ENCODE measurements at regions not wholly inside any gene's neighbourhood (a gene's known extent, or its start where the extent isn't known, plus 50 kb on each side); places are given as distances from the start of the nearest gene placed in this dataset.
"Not testable (repeated sequence)": the region's sequence is repeated elsewhere in the genome, so short reads cannot be mapped to it uniquely, and the experiment has no call there.

- DNase-seq (no peak), ATAC-seq (no peak)
- Mint-ChIP-seq H3K27me3 (ENCODE audit: low read depth) (no peaks in the 10 kb centered on the region), H3K36me3 (ENCODE audit: low read depth) (no peaks in the 10 kb centered on the region), H3K27ac (no peak overlapping the region), H3K9me3 (ENCODE audit: insufficient read depth) (no peaks in the 10 kb centered on the region), H3K4me1 (ENCODE audit: low read depth) (no peaks in the 10 kb centered on the region), H3K4me3 (no peak overlapping the region)
- POLR2A ChIA-PET: no interaction called here
- CTCF ChIA-PET: no interaction called here
Measured at GRCh38 chr5:60023255-60023654, 129.7 kb upstream of the PDE4D start.

GRCh38 chr5:60020457-60020856 is 126.9 kb upstream of the PDE4D start:
- Mint-ChIP-seq H3K36me3 (ENCODE audit: low read depth) (no peaks in the 10 kb centered on the region), H3K27ac (no peak overlapping the region), H3K27me3 (ENCODE audit: low read depth) (no peaks in the 10 kb centered on the region), H3K4me3 (no peak overlapping the region), H3K4me1 (ENCODE audit: low read depth) (no peaks in the 10 kb centered on the region), H3K9me3 (ENCODE audit: insufficient read depth) (peaks cover 3% of the 10 kb centered on the region)
- no peak for ATAC-seq
- CTCF ChIA-PET: no interaction called here
- POLR2A ChIA-PET: no interaction called here
- DNase-seq: no peak

DNA sequence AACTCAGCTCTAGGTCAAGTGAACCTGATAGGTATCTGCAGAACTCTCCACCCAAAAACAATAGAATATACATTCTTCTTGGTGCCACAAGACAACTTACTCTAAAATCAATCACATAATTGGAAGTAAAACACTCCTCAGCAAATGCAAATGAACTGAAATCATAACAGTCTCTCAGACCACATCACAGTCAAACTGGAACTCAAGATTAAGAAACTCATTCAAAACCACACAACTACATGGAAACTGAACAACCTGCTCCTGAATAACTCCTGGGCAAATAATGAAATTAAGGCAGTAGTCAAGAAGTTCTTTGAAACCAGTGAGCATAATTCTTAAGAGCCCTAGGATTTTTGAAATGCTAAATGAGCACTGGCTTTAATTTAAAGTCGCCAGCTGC is 125.4 kb upstream of the PDE4D start:
- ATAC-seq; H3K36me3 Mint-ChIP-seq (ENCODE audit: low read depth); H3K27ac Mint-ChIP-seq; DNase-seq; CTCF ChIA-PET; H3K4me1 Mint-ChIP-seq (ENCODE audit: low read depth); H3K9me3 Mint-ChIP-seq (ENCODE audit: insufficient read depth); H3K27me3 Mint-ChIP-seq (ENCODE audit: low read depth); POLR2A ChIA-PET; H3K4me3 Mint-ChIP-seq: not testable (repeated sequence)

DNA sequence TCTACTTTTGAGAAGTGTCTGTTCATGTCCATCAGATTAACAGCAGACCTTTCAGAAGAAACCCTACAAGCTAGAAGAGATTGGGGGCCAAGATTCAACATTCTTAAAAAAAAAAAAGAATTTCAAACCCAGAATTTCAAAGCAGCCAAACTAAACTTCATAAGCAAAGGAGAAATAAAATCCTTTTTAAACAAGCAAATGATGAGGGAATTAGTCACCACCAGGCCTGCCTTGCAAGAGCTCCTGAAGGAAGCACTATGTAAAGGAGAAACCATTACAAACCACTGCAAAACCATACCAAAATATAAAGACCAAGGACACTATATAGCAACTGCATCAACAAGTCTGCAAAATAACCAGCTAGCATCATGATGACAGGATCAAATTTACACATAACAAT is 124.6 kb upstream of the PDE4D start:
- no peaks in the 10 kb centered on the region for H3K27me3 Mint-ChIP-seq (ENCODE audit: low read depth)
- peaks cover 6% of the 10 kb centered on the region for H3K9me3 Mint-ChIP-seq (ENCODE audit: insufficient read depth)
- DNase-seq: no peak
- ChIA-PET CTCF (no interaction called here), POLR2A (no interaction called here)
- H3K4me1 Mint-ChIP-seq (ENCODE audit: low read depth): no peaks in the 10 kb centered on the region
- H3K4me3 Mint-ChIP-seq: no peak overlapping the region
- no peak overlapping the region for H3K27ac Mint-ChIP-seq
- no peak for ATAC-seq
- H3K36me3 Mint-ChIP-seq (ENCODE audit: low read depth): no peaks in the 10 kb centered on the region

- Mint-ChIP-seq H3K27ac (no peak overlapping the region), H3K4me3 (no peak overlapping the region), H3K4me1 (ENCODE audit: low read depth) (no peaks in the 10 kb centered on the region), H3K27me3 (ENCODE audit: low read depth) (no peaks in the 10 kb centered on the region), H3K9me3 (ENCODE audit: insufficient read depth) (peaks cover 6% of the 10 kb centered on the region), H3K36me3 (ENCODE audit: low read depth) (no peaks in the 10 kb centered on the region)
- POLR2A ChIA-PET: interaction anchor here (0.6 kb wide), 1 partner anchor 1599 kb away, joined by 3 read pairs; no protein-coding TSS in a partner anchor
- DNase-seq: no peak
- no peak for ATAC-seq
- CTCF ChIA-PET: no interaction called here
Measured at GRCh38 chr5:60014331-60014730, 120.8 kb upstream of the PDE4D start.

DNA sequence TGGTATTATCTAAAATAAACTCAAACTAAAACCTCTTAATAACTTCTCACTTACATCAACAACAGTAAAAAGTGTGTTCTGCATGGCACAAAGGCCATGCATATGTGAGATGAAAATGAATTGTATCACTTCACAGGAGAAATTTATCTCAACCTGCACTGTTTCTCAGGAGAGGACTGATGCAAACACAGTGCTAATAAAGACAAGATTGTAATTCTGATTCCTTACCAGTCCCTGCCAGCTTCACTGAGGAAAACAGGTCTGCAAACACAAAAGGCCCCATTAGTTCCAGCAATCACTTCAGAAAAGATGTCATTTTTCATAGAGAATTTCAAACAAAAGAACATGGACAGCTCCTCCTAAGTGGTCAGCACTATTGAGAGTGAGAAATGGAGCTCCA is 117.3 kb upstream of the PDE4D start:
- no peaks in the 10 kb centered on the region for H3K36me3 Mint-ChIP-seq (ENCODE audit: low read depth)
- H3K27me3 Mint-ChIP-seq (ENCODE audit: low read depth): no peaks in the 10 kb centered on the region
- no peak for ATAC-seq
- ChIA-PET CTCF (no interaction called here), POLR2A (no interaction called here)
- no peaks in the 10 kb centered on the region for H3K4me1 Mint-ChIP-seq (ENCODE audit: low read depth)
- H3K27ac Mint-ChIP-seq: no peak overlapping the region
- no peak overlapping the region for H3K4me3 Mint-ChIP-seq
- H3K9me3 Mint-ChIP-seq (ENCODE audit: insufficient read depth): peaks cover 4% of the 10 kb centered on the region
- DNase-seq: no peak

GRCh38 chr5:60010328-60010727 is 116.8 kb upstream of the PDE4D start:
- no peak for DNase-seq
- Mint-ChIP-seq H3K27ac (no peak overlapping the region), H3K27me3 (ENCODE audit: low read depth) (no peaks in the 10 kb centered on the region), H3K4me3 (no peak overlapping the region), H3K36me3 (ENCODE audit: low read depth) (no peaks in the 10 kb centered on the region), H3K9me3 (ENCODE audit: insufficient read depth) (peaks cover 2% of the 10 kb centered on the region), H3K4me1 (ENCODE audit: low read depth) (no peaks in the 10 kb centered on the region)
- ChIA-PET POLR2A (no interaction called here), CTCF (no interaction called here)
- no peak for ATAC-seq

DNA sequence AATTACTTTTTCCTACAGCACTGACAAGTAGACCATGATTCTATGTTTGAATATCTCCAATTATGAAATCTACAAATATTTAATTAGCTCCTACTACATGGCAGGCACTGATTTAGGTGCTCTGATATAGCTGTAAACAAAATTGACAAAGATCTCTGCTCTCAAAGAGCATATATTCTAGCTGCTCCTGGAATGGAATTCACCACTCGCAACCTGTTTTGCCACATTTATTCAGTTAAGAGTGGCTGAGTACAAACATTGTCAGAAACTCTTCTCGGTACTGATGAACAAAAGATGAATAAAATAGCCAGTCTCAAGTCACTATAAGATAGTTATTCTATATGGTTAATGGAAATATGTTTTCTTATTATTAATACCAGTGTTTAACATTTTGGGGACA is 114.2 kb upstream of the PDE4D start:
- ChIA-PET CTCF (no interaction called here), POLR2A (no interaction called here)
- no peaks in the 10 kb centered on the region for H3K4me1 Mint-ChIP-seq (ENCODE audit: low read depth)
- DNase-seq (no peak), ATAC-seq (no peak)
- H3K27ac Mint-ChIP-seq: no peak overlapping the region
- H3K36me3 Mint-ChIP-seq (ENCODE audit: low read depth): no peaks in the 10 kb centered on the region
- H3K27me3 Mint-ChIP-seq (ENCODE audit: low read depth): no peaks in the 10 kb centered on the region
- no peak overlapping the region for H3K4me3 Mint-ChIP-seq
- H3K9me3 Mint-ChIP-seq (ENCODE audit: insufficient read depth): no peaks in the 10 kb centered on the region

DNA sequence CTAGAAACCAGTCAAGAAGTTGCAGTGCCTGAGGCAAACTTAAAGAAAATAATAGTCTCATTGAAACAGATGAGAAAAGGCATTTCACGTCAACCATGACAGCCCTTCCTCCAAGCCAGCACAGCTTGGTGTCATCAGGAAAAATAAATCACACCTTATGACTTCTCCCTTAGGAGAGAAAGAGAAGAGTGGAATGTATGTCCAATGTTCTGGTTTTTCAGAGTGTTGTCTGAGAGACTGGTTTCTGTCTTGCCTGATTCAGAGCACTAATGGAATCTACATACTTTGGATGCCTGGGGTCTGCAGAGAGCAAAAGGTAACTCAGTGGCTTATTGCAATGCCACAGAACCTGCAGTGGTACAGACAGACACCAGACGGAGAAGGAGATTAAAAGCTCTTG is 105.5 kb upstream of the PDE4D start:
- Mint-ChIP-seq H3K4me1 (ENCODE audit: low read depth) (no peaks in the 10 kb centered on the region), H3K27ac (no peak overlapping the region), H3K4me3 (no peak overlapping the region), H3K9me3 (ENCODE audit: insufficient read depth) (peaks cover 5% of the 10 kb centered on the region), H3K27me3 (ENCODE audit: low read depth) (no peaks in the 10 kb centered on the region), H3K36me3 (ENCODE audit: low read depth) (no peaks in the 10 kb centered on the region)
- no peak for DNase-seq
- ATAC-seq: no peak
- ChIA-PET POLR2A (no interaction called here), CTCF (no interaction called here)

DNA sequence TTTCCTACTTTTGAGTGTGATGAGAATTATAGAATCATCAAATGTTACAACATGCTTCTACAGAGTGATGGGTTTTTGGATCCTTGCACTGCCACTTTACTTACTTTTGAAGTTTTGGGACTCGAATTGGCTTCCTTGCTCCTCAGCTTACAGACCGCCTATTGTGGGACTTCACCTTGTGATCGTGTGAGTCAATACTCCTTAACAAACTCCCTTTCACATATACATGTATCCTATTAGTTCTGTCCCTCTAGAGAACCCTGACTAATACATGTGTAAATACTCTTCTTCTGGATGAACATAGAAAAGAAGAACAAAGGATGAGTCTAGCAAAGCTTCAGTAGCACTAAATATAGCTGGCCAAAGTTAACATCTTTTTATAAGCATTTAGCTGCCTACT is 98.7 kb upstream of the PDE4D start:
- DNase-seq (no peak), ATAC-seq (no peak)
- no peaks in the 10 kb centered on the region for H3K4me1 Mint-ChIP-seq (ENCODE audit: low read depth)
- no peak overlapping the region for H3K27ac Mint-ChIP-seq
- H3K4me3 Mint-ChIP-seq: no peak overlapping the region
- H3K36me3 Mint-ChIP-seq (ENCODE audit: low read depth): no peaks in the 10 kb centered on the region
- no peaks in the 10 kb centered on the region for H3K9me3 Mint-ChIP-seq (ENCODE audit: insufficient read depth)
- ChIA-PET CTCF (no interaction called here), POLR2A (interaction anchor here (0.5 kb wide), 1 partner anchor 1493 kb away, joined by 3 read pairs; no protein-coding TSS in a partner anchor)
- H3K27me3 Mint-ChIP-seq (ENCODE audit: low read depth): no peaks in the 10 kb centered on the region

DNA sequence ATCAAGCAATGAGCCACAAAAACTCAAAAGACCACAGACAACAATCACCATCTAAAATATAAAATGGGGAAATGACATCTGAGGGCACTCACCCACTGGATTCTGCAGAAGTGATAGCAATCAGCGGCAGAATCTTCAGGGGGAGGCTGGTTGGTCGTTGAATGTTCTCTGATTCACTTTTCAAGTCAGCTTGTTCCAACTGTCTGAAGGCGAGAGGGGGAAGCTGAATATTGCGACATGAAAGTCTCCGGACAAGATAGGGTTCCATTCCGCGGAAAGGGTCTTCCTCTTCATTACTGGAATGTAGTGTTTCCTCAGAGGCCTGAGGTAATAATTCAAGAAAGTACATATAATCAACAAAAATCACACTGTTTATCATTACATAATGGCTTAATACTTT is 94.9 kb upstream of the PDE4D start:
- H3K4me1 Mint-ChIP-seq (ENCODE audit: low read depth): no peaks in the 10 kb centered on the region
- no peak overlapping the region for H3K4me3 Mint-ChIP-seq
- H3K27me3 Mint-ChIP-seq (ENCODE audit: low read depth): no peaks in the 10 kb centered on the region
- CTCF ChIA-PET: interaction anchor here (0.6 kb wide), 1 partner anchor 660 kb away, joined by 3 read pairs; no protein-coding TSS in a partner anchor
- DNase-seq: no peak
- H3K9me3 Mint-ChIP-seq (ENCODE audit: insufficient read depth): no peaks in the 10 kb centered on the region
- no peak overlapping the region for H3K27ac Mint-ChIP-seq
- POLR2A ChIA-PET: interaction anchor here (0.6 kb wide), 1 partner anchor 258 kb away, joined by 3 read pairs; no protein-coding TSS in a partner anchor
- no peaks in the 10 kb centered on the region for H3K36me3 Mint-ChIP-seq (ENCODE audit: low read depth)
- ATAC-seq: no peak

GRCh38 chr5:59976342-59976741 is 82.8 kb upstream of the PDE4D start:
- Mint-ChIP-seq H3K4me3 (no peak overlapping the region), H3K36me3 (ENCODE audit: low read depth) (no peaks in the 10 kb centered on the region), H3K4me1 (ENCODE audit: low read depth) (no peaks in the 10 kb centered on the region), H3K27ac (no peak overlapping the region), H3K9me3 (ENCODE audit: insufficient read depth) (no peaks in the 10 kb centered on the region), H3K27me3 (ENCODE audit: low read depth) (no peaks in the 10 kb centered on the region)
- ChIA-PET CTCF (no interaction called here), POLR2A (no interaction called here)
- DNase-seq (no peak), ATAC-seq (no peak)

DNA sequence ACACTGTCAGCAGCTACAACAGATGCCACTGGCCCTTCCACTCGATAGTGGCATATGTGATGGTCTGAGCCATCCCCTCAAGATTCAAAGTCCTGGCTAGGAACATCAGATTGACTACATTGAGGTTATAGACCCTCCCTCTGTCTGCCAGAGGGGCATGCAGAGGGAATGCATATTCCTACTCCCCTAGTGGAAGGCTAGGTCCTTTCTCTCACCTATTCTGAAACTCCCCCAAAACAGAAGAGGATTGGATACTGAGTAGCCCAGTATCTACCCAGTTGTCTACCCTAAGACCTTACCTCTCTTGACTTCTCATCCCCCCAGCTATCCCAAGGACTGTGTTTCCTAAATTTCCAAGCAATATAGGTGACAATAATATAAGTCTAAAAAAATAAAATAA is 78.5 kb upstream of the PDE4D start:
- CTCF ChIA-PET: no interaction called here
- Mint-ChIP-seq H3K4me1 (ENCODE audit: low read depth) (no peaks in the 10 kb centered on the region), H3K27me3 (ENCODE audit: low read depth) (no peaks in the 10 kb centered on the region), H3K9me3 (ENCODE audit: insufficient read depth) (no peaks in the 10 kb centered on the region), H3K27ac (no peak overlapping the region), H3K36me3 (ENCODE audit: low read depth) (no peaks in the 10 kb centered on the region), H3K4me3 (no peak overlapping the region)
- POLR2A ChIA-PET: no interaction called here
- no peak for DNase-seq
- ATAC-seq: no peak
